NCI-H1417 treated with DMSO at 0.1 percent for 48 hours (cell line): ENCODE measurements at regions not wholly inside any gene's neighbourhood (a gene's known extent, or its start where the extent isn't known, plus 50 kb on each side); places are given as distances from the start of the nearest gene placed in this dataset.
"Not testable (repeated sequence)": the region's sequence is repeated elsewhere in the genome, so short reads cannot be mapped to it uniquely, and the experiment has no call there.

Experiments used
- DNase-seq: peaks from one replicate; lab custom pipeline; 2025; lab: John Stamatoyannopoulos, UW

- no peak for DNase-seq
Measured at GRCh38 chr6:67897998-67898607, 737.0 kb upstream of the ADGRB3 start.

- DNase-seq: no peak
Measured at GRCh38 chr6:67896476-67896875, 738.6 kb upstream of the ADGRB3 start.

GRCh38 chr6:67889682-67889995, 745.4 kb upstream of the ADGRB3 start:
- DNase-seq: no peak

GRCh38 chr6:67888886-67889681, 746.0 kb upstream of the ADGRB3 start:
- no peak for DNase-seq

- DNase-seq: no peak
Measured at GRCh38 chr6:67888546-67888885, 746.6 kb upstream of the ADGRB3 start.

- no peak for DNase-seq
Measured at GRCh38 chr6:67887747-67888545, 747.1 kb upstream of the ADGRB3 start.

GRCh38 chr6:67887419-67887746, 747.7 kb upstream of the ADGRB3 start:
- no peak for DNase-seq

- no peak for DNase-seq
Measured at GRCh38 chr6:67886840-67887292, 748.2 kb upstream of the ADGRB3 start.

- DNase-seq: no peak
Measured at GRCh38 chr6:67886036-67886707, 748.9 kb upstream of the ADGRB3 start.

- DNase-seq: no peak
Measured at GRCh38 chr6:67885081-67886033, 749.7 kb upstream of the ADGRB3 start.

GRCh38 chr6:67884442-67884841, 750.6 kb upstream of the ADGRB3 start:
- DNase-seq: no peak

- DNase-seq: no peak
Measured at GRCh38 chr6:67883500-67884366, 751.3 kb upstream of the ADGRB3 start.

GRCh38 chr6:67882436-67883311, 752.4 kb upstream of the ADGRB3 start:
- no peak for DNase-seq

- no peak for DNase-seq
Measured at GRCh38 chr6:67881706-67882065, 753.4 kb upstream of the ADGRB3 start.

- no peak for DNase-seq
Measured at GRCh38 chr6:67880939-67881705, 754.0 kb upstream of the ADGRB3 start.

GRCh38 chr6:67880343-67880742, 754.7 kb upstream of the ADGRB3 start:
- not testable (repeated sequence) for DNase-seq

GRCh38 chr6:67879928-67880327, 755.2 kb upstream of the ADGRB3 start:
- not testable (repeated sequence) for DNase-seq

GRCh38 chr6:67879105-67879904, 755.8 kb upstream of the ADGRB3 start:
- DNase-seq: not testable (repeated sequence)
